Central memory CD4-positive, alpha-beta T cell (primary cell): ENCODE measurements at regions not wholly inside any gene's neighbourhood (a gene's known extent, or its start where the extent isn't known, plus 50 kb on each side); places are given as distances from the start of the nearest gene placed in this dataset.
A peak's percentile ranks its signal among the peaks of the same experiment; 100 is the strongest.
"Not testable (repeated sequence)": the region's sequence is repeated elsewhere in the genome, so short reads cannot be mapped to it uniquely, and the experiment has no call there.

Experiments used
- DNase-seq: peaks from one replicate; pipeline ENCODE4 v3.0.0; 2022

DNA sequence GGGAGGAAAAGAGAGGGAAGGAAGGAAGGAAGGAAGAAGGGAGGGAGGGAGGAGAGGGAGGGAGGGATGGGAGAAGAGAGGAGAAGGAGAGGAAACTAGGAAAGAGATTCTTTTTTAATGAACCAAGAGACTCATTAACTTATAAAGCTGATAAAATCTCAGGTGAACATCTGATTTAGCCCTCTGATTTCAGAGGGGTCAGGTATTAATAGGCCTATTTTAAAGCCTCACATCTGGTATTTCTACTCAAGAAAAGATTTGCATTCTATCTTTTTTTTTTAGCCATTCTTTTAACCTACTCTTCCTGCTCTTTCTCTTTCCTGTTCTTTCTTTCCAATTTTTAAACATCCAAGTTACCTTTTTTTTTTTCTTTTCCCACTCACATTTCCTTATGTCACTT, 103.3 kb upstream of the CPEB2 start:
- DNase-seq = no peak

DNA sequence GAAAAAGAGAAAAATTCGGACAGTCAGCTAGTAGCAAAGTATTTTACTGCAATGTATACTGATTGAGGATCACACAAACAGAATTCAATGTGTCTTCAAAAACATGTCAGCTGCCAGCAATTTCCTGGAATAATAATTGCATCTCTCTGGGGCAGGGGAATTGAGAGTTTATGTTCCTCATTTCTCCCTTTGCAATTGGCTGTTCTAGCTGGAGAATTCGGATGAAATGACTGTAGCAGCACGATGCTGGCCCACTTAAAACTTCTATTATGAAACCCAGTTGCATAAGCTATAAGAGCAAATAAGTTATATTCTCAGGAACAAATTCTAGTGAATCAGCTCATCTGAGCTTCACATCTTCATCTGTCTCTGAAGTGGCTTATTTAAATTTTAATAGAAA, 99.9 kb upstream of the CPEB2 start:
- DNase-seq = no peak

DNA sequence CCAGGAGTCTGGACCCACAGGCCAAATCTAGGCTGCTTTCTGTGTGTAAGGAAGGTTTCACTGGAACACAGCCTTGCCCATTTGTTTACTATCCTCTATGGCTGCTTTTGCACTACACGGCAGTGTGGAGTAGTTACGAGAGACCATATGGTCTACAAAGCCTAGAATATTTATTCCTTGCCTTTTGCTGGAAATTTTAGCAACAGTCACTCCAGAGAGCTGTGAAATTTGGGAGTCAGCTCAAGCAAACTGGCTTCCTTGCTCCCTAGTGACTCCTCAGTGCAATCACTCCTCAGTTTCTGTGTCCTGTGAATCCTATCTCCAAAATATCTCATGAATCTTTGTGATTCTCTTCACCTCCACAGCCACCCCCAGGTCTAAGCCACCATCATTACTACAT, 99.0 kb upstream of the CPEB2 start:
- no peak for DNase-seq

DNA sequence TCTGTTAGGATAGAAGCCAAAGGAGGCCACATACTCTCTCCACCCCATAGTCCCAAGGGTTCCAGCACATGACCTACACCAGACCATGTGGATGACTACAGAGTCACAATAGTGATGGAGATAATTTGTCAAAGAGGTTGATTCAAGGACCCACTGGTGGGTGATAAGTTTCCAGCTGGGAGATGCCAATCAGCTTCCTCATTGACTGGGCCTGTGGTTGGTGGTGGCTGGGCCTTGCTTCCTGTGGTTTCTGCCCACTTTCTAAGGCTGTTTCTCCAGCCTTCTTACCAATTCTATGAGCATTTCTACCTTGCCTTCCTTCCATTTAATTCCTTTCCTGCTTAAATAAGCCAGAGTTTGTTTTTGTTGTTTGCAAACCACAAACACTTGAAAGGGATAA, 95.5 kb upstream of the CPEB2 start:
- no peak for DNase-seq

DNA sequence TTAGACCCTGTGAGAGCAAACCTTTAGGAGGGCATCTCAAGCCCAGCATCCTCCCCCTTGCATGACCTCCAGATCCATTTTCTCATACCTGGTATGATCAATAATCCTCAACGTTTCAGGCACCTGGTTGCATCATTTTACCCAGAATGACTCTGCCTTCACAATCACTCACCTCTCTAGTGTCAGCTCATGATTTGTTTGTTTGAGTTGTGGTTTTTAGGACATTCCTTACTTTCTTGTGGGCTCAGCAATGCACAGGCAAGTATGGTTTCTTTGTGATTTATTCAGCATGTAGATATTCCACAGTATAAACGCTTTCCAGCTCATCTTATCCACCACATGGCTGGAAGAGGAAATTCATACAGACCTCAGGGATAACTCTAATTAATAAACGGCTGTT, 93.6 kb upstream of the CPEB2 start:
- DNase-seq = no peak

DNA sequence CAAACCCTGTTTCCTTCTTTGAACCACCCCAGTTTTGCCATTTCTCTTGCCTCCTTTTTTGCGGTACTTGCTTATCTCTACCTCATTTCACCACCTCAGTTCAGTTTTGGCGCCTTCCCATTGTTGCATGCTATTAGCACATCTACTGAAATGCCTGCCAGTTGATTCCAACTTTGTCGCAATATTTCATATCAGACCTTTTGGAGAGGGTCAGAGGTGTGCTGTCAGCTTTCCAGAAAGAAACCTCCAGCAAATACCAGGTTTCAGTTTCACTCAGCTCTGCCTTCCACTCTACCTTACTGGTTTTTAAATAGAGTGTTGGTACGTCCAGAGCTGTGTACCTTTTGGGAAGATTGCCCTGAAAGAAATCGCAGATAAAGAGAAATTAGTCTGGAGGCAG, 91.9 kb upstream of the CPEB2 start:
- no peak for DNase-seq

DNA sequence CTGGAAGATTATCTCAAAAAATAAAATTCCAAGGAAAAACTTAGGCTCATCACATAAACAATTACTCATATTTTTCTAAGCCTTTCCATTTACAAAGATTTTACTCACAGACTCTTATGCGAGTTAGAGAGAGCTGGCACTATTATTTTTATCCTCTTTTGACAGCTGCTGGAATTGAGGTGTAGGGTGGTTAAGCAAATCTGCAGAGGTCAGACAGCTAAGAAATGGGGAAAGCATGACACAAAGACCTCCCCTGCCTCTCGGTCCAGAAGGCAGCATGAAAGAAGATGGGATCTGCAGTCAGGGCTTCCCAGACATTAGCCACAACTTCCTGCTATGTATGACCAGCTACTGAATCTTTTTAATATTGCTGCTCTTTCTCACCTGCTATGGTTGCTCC, 89.9 kb upstream of the CPEB2 start:
- DNase-seq = no peak

DNA sequence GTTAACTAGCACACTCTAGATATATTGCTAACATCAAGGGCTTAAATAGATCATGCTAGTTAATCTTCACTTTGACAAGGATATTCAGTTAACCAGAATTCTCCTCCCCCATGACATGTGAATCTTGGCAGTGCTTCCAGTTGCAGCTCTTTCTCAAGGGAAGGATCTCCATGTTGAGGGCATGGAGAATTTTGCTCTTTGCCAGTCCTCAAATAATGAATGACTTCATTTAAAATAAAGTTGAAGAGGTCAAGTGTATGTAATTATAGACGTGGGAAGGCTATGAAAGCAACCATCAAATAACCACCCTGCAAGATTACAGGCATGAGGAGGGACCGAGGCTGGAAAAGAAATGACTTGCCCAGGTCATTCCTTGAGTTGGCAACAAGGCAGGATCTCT, 87.3 kb upstream of the CPEB2 start:
- DNase-seq = no peak

DNA sequence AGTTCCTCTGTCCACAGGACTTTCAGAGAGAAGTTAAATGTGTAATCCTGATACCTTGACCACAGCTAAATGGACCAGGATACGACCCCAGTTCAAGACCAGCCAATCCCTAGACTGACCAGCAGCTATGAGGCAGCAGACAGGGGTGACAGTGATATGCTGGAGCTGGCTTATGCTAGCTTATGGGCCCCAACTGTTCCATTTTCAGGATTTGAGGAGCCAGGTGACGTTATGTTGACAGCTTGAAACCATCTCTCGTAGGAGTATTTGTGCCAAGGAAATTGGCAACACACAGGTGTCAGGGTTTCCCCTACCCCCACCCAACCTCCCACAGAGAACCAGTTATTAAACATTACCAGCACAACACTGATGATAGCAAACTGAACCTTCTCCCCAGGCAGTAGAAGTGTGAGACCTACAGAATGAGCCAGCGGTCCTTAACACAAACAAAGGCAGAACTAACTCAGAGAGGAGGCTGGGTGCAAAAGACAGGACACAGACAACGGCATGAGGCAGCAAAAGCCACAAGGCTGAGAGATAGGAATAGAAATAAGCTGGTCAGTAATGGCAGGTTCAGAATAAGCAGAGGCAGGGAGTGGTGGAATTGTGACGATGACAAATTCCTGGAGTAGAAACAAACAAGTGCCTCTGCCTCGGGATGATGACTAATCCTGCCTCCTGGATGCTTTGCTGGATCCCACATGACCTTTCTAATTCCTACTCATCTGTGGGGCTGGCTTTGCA, 85.6 kb upstream of the CPEB2 start:
- DNase-seq = no peak

DNA sequence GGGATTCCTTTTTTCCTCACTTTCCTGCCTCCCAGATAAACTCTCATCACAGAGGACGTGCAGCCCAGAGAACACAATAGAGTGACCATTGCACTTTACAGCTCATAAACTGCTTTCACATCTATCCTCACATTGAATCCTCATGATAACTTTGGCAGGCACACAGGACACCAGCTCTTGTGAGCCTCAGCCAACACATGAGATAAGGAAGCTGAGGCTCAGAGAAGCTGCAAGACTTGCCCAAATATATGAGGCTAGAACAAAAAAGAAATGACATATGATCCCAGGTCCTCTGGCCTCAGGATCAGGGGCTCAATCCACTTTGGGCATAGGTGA, 85.0 kb upstream of the CPEB2 start:
- DNase-seq = no peak

DNA sequence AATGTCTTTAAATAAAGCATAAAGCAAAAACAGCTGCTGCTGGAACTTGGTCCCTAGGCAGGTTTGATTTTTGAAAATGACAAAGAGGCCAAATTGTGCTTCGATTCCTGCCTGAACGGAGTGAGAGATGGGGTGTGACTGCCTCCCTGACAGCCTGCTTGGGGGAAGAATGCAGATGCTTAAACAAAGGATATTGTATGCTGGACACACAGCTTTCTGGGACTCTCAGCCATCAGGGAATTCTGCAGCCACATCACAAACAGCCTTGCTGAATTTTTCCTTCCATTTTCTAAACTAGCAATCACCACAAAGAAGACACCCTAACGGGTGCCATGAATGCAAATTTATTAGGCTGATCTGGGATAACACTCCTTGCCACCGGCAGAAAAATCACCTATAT, 83.9 kb upstream of the CPEB2 start:
- no peak for DNase-seq

DNA sequence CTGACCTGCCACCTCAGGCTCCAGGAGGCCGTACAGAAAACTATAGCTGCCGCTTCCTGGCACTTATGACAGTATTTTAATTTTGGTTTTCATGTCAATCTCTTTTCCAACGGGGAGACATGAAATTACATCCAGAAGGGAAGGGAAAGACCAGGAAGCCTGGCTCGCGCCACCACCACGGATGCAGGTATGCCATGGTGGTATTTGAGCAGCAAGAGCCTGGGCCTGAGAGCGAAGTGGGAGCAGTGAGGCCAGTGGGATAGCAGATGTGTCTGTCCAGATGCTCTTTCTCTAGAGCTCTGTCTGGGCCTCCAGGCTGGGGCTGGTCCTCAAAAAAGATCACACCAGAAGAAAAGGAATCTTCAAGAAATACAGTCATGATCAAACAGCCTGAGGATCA, 82.5 kb upstream of the CPEB2 start:
- DNase-seq = no peak

DNA sequence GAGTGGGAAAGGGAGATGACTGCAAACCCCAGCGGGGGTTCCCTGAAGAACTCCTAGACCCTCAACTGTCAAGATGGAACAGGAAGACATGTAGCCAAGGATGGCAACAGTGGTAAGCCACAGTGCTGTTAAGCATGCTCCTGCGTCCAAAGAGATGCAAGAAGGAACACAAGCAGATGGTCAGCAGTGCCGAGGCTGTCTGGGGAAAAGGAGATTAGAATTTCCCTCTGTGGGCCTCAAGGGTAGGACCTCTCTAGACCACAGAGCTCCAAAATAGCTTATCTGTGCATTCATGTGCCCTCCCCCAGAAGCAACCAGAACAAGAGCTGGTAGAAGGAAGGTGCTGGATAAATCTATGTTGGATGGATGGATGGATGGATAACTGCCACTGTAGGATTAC, 82.0 kb upstream of the CPEB2 start:
- no peak for DNase-seq

DNA sequence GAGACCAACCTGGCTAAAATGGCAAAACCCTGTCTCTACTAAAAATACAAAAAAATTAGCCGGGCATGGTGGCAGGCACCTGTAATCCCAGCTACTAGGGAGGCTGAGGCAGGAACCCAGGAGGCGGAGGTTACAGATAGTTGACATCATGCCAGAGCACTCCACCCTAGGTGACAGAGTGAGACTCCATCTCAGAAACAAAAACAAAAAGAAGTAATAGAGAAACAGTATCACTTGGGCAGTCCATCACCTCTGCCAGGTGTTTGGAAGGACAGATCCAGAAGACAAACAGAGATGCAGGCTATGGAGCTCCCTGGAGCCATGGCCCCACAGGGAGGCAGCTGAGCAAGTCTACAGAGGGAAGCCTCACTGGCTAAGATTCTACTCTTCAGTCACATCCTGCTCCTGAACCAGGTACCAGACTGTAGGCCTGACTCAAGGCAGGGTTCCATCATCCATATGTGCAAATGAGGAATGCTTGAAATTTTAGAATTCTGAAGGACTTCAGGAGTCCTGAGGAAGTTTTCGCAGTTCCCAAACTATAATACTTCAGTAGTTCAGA, 81.4 kb upstream of the CPEB2 start:
- DNase-seq = no peak

DNA sequence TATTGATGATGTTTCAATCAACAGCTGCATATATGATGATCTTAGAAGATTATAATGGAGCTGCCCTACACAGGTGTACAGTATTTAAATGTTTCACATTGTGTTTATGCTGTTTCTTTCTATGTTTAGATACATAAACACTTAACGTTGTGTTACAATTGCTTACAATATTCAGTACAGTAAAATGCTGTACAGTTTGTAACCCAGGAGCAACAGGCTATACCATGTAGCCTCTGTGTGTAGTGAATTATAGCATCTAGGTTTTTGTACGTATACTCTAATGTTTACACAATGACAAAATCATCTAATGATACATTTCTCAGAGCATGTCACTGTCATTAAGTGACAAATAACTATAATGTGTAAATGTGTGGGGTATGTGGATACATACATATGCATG, 80.5 kb upstream of the CPEB2 start:
- not testable (repeated sequence) for DNase-seq

DNA sequence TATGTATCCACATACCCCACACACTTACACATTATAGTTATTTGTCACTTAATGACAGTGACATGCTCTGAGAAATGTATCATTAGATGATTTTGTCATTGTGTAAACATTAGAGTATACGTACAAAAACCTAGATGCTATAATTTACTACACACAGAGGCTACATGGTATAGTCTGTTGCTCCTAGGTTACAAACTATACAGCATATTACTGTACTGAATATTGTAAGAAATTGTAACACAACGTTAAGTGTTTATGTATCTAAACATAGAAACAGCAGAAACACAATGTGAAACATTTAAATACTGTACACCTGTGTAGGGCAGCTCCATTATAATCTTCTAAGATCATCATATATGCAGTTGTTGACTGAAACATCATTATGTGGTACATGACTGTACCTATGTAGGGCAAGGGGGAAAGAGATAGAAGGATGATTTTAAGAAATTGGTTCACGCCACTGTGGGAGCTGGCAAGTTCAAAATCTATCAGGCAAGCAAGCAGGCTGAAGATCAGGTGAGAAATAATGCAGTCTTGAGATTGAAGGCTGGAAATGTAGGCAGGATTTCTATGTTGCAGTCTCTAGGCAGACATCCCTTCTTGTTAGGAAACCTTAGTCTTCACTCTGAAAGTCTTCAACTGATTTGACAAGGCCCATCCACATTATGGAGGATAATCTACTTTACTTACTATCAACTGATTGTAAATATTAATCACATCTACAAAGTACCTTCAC, 78.0 kb upstream of the CPEB2 start:
- DNase-seq = peak; percentile 8

DNA sequence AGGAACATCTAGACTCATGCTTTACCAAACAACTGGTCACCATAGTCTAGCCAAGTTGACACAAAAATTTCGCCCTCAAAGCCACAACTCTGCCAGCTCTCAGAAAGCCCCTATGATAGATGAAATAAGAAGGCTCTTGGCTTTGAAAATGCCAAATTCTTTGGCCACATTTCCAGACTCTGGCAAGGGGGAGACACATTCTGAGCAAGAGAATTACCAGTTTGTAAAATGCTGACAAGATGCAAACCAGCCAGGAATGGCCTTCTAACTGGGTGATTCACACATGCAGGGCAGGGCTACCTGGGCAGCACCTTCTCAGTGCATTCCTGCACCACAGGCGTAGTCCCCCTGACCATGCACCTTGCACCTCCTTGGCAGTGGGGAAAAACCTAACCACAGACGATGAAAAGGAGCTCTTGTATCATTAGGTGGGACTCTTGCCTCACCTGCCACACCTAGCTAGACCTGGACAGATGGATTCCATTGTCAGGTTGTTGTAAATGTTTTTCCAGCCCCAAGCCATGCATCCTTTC, 77.4 kb upstream of the CPEB2 start:
- DNase-seq = peak; percentile 17

DNA sequence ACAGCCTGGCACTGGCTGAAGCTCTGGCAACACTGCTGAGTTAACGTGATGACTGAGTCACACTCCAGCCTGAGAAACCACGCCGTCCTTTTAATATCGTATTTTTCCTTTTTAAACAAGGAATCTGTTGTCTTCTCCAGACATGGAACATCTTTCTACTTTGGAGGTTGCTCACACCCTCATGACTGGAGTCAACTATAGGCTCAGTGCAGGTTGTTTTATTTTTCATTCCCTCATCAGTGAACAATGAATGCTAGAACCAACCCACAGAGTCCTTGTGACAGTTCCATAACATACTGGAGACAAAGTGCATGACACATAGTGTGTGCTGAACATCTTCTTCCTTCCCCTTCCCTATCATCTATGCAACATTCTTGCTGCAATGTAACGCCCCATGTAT, 76.8 kb upstream of the CPEB2 start:
- no peak for DNase-seq

DNA sequence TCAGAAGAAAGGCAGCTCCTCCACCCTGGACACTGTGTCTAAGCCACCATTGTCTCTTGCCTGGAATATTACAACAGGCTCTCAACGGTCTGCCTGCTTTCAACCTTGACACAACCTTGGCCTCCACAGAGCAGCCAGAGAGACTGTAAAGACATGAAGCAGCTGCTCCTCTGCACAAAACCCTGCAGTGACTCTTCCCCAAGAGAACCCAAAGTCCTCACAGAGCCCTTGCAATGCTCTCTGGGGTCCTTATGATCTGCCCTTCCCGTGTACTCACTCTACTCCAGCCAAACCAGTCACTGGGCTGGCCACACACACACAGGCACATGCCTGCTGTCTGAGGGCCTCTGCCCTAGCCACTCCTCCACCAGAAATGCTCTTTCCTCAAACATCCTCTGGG, 75.9 kb upstream of the CPEB2 start:
- DNase-seq = no peak

DNA sequence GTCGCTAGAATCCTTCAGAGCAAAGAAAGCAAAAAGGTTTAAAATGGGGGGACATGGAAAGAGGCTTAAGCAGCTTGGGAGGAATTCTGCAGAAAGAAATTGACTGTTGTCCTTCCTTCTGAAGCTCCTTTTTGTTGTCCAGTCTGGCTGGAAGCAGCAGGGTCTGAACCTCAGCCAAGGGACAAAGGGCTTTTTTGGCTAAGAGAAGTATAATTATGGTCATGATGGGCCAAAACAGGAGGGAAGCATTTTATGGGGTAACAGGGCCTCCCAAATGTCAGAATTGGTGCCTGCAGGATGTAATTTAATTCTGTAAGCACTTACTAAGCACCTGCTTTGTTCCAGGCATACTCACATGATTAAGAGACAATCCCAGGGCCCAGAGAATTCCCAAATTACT, 74.2 kb upstream of the CPEB2 start:
- DNase-seq = no peak

DNA sequence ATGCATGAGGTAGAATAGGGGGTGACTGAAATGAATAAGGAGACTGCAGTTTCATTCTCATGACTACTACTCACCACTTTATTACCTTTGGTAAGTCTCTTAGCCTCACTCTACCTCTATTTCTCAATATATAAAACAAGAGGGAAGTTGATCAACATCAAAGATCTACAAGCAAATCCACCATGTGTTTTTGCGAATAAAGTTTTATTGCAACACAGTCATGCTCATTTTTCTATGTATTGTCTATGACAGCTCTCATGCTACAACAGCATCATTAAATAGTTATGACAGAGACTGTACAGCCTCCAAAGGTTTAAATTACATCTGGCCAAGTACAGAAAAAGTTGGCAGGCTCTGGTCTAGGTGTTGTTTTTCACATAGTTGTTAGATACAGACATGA, 72.6 kb upstream of the CPEB2 start:
- no peak for DNase-seq

DNA sequence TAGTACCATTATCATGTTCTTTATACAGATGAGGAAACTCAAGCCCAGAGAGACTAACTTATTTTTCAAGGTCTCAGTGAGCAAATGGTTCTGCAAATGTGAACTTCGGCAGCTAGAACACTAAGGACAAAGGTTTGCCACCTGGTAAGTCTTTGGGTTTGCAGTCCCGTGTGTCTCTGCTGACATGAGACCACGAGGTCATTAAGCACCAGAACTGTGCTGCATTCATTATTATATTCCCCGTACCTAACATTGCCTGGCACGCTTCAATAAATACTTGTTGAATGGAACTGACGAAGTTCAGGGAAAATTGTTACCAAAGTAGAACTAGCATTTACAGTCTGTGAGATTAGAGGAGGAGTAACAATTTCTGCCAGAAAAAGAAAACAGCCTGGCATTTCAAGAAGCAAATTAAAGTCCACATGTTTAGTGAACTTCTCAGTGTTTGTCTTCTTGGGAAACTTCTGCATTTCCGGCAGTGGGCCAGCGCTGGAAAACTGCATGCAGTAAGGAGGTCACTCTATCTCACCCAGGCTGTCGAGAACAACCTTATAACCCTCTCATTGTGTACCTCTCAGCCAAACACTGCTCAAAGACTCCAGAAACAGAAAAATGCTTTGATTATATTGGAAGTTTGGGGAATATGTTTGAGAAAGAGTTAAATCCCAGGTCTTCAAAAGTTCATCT, 67.4 kb upstream of the CPEB2 start:
- no peak for DNase-seq

DNA sequence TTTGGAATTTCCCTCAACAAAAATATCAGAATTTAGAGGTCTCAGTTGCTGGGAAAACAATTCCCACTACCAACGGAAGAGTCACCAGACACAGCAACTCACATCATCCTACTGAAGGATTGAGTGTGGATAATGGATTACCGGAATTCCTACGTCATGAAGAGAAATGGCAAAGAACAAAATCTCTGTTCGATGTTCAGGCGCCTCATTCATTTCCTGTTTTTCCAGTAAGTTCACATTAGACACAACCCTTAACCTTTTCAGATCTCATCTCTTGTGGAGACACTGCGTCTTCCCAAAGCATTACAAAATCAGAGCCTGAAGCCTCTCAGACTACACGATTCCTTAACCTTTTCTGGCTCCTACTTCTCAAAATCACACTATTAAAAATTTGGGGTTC, 58.5 kb upstream of the CPEB2 start:
- no peak for DNase-seq

DNA sequence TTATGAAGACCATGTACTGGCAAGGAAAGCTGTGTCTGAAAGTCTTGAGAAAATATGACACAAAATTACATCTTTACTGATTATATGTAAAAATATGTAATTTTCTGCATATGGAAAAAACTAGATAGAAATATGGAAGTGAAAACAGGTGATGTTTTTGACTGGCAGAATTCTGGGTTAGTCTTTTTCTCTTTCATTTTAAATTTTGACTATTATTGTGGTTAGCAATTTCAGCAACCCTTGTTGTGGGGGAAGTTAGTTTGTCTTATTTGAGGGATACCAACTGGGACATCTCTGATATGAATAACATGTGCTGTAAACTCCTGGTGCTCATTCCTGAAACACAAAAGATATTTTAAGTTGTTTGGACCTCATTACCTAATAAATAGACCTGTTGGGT, 49.9 kb upstream of the CPEB2 start:
- no peak for DNase-seq
